ENCODE measurements at regions not wholly inside any gene's neighbourhood (a gene's known extent, or its start where the extent isn't known, plus 50 kb on each side); places are given as distances from the start of the nearest gene placed in this dataset.

- CTCF ChIA-PET = interaction anchor here (0.7 kb wide), 1 partner anchor 12 kb away, joined by 3 read pairs; no protein-coding TSS in a partner anchor
- H3K4me3 ChIP-seq (ENCODE audit: control insufficient read depth in 1 of 7, extremely low read depth in 1 of 7, insufficient read depth in 4 of 7, low read depth in 2 of 7, low read length in 6 of 7) = no peak overlapping the region
- DNase-seq = no peak
- POLR2A ChIA-PET = no interaction called here
- no peak overlapping the region for H3K27ac ChIP-seq (ENCODE audit: insufficient read depth in 1 of 2, low read depth in 1 of 2, low read length in 2 of 2, poor library complexity in 1 of 2, severe bottlenecking in 2 of 2)
- no peaks in the 10 kb centered on the region for H3K27me3 ChIP-seq (replicated peaks in 2 of 5; ENCODE audit: control insufficient read depth in 4 of 5, insufficient read depth in 5 of 5, low read length in 4 of 5)
- peaks cover 0 to 8% (median 0%) of the 10 kb centered on the region in 5 experiments for H3K9me3 ChIP-seq (ENCODE audit: control extremely low read depth in 1 of 5, control insufficient read depth in 4 of 5, insufficient read depth in 2 of 5, low read depth in 1 of 5, low read length in 4 of 5)
- peaks cover 0 to 16% (median 13%) of the 10 kb centered on the region in 4 experiments for H3K4me1 ChIP-seq (ENCODE audit: control extremely low read depth in 1 of 4, control insufficient read depth in 4 of 4, insufficient read depth in 4 of 4, low read length in 3 of 4)
- WGBS (ENCODE audit: insufficient coverage) = 88% methylated on average over 2 of the region's 4 CpGs
- no peaks in the 10 kb centered on the region for H3K36me3 ChIP-seq (ENCODE audit: control insufficient read depth in 4 of 4, insufficient read depth in 4 of 4, low read length in 3 of 4)
These were observed 215.7 kb upstream of the SIX2 start for GRCh38 chr2:45224993-45225380.

- DNase-seq = peak in 2 of 3 donors; percentile 55 to 67
- H3K4me1 ChIP-seq (ENCODE audit: control extremely low read depth in 1 of 4, control insufficient read depth in 4 of 4, insufficient read depth in 4 of 4, low read length in 3 of 4) = peaks cover 0 to 16% (median 13%) of the 10 kb centered on the region in 4 experiments
- no peak overlapping the region for H3K27ac ChIP-seq (ENCODE audit: insufficient read depth in 1 of 2, low read depth in 1 of 2, low read length in 2 of 2, poor library complexity in 1 of 2, severe bottlenecking in 2 of 2)
- no peaks in the 10 kb centered on the region for H3K27me3 ChIP-seq (replicated peaks in 2 of 5; ENCODE audit: control insufficient read depth in 4 of 5, insufficient read depth in 5 of 5, low read length in 4 of 5)
- no peaks in the 10 kb centered on the region for H3K36me3 ChIP-seq (ENCODE audit: control insufficient read depth in 4 of 4, insufficient read depth in 4 of 4, low read length in 3 of 4)
- ChIA-PET POLR2A (no interaction called here), CTCF (interaction anchor here (0.7 kb wide), 1 partner anchor 11 kb away, joined by 3 read pairs; no protein-coding TSS in a partner anchor)
- H3K4me3 ChIP-seq (ENCODE audit: control insufficient read depth in 1 of 7, extremely low read depth in 1 of 7, insufficient read depth in 4 of 7, low read depth in 2 of 7, low read length in 6 of 7) = peak overlapping the region in 1 of 7 experiments; percentile 23
- WGBS (ENCODE audit: insufficient coverage) = 34% methylated on average over 11 of the region's 13 CpGs
- peaks cover 0 to 8% (median 0%) of the 10 kb centered on the region in 5 experiments for H3K9me3 ChIP-seq (ENCODE audit: control extremely low read depth in 1 of 5, control insufficient read depth in 4 of 5, insufficient read depth in 2 of 5, low read depth in 1 of 5, low read length in 4 of 5)
These were observed 215.2 kb upstream of the SIX2 start for GRCh38 chr2:45224321-45224992.

GRCh38 chr2:45223531-45223930 lies 214.3 kb upstream of the SIX2 start:
- H3K27ac ChIP-seq (ENCODE audit: insufficient read depth in 1 of 2, low read depth in 1 of 2, low read length in 2 of 2, poor library complexity in 1 of 2, severe bottlenecking in 2 of 2) = no peak overlapping the region
- 93% methylated on average over 2 of the region's 8 CpGs for whole genome bisulfite sequencing (ENCODE audit: insufficient coverage)
- no peaks in the 10 kb centered on the region for H3K36me3 ChIP-seq (ENCODE audit: control insufficient read depth in 4 of 4, insufficient read depth in 4 of 4, low read length in 3 of 4)
- POLR2A ChIA-PET = no interaction called here
- H3K4me3 ChIP-seq (ENCODE audit: control insufficient read depth in 1 of 7, extremely low read depth in 1 of 7, insufficient read depth in 4 of 7, low read depth in 2 of 7, low read length in 6 of 7) = no peak overlapping the region
- peaks cover 0 to 8% (median 0%) of the 10 kb centered on the region in 5 experiments for H3K9me3 ChIP-seq (ENCODE audit: control extremely low read depth in 1 of 5, control insufficient read depth in 4 of 5, insufficient read depth in 2 of 5, low read depth in 1 of 5, low read length in 4 of 5)
- no peaks in the 10 kb centered on the region for H3K27me3 ChIP-seq (replicated peaks in 2 of 5; ENCODE audit: control insufficient read depth in 4 of 5, insufficient read depth in 5 of 5, low read length in 4 of 5)
- H3K4me1 ChIP-seq (ENCODE audit: control extremely low read depth in 1 of 4, control insufficient read depth in 4 of 4, insufficient read depth in 4 of 4, low read length in 3 of 4) = peaks cover 0 to 16% (median 13%) of the 10 kb centered on the region in 4 experiments
- CTCF ChIA-PET = no interaction called here
- DNase-seq = no peak

GRCh38 chr2:45220227-45220626 lies 211.0 kb upstream of the SIX2 start:
- no peak overlapping the region for H3K4me3 ChIP-seq (ENCODE audit: control insufficient read depth in 1 of 7, extremely low read depth in 1 of 7, insufficient read depth in 4 of 7, low read depth in 2 of 7, low read length in 6 of 7)
- no peak overlapping the region for H3K27ac ChIP-seq (ENCODE audit: insufficient read depth in 1 of 2, low read depth in 1 of 2, low read length in 2 of 2, poor library complexity in 1 of 2, severe bottlenecking in 2 of 2)
- H3K36me3 ChIP-seq (ENCODE audit: control insufficient read depth in 4 of 4, insufficient read depth in 4 of 4, low read length in 3 of 4) = no peaks in the 10 kb centered on the region
- WGBS (ENCODE audit: insufficient coverage) = 92% methylated on average over 7 of the region's 8 CpGs
- CTCF ChIA-PET = no interaction called here
- no peaks in the 10 kb centered on the region for H3K27me3 ChIP-seq (replicated peaks in 2 of 5; ENCODE audit: control insufficient read depth in 4 of 5, insufficient read depth in 5 of 5, low read length in 4 of 5)
- peaks cover 0 to 16% (median 13%) of the 10 kb centered on the region in 4 experiments for H3K4me1 ChIP-seq (ENCODE audit: control extremely low read depth in 1 of 4, control insufficient read depth in 4 of 4, insufficient read depth in 4 of 4, low read length in 3 of 4)
- POLR2A ChIA-PET = no interaction called here
- peaks cover 0 to 2% (median 0%) of the 10 kb centered on the region in 5 experiments for H3K9me3 ChIP-seq (ENCODE audit: control extremely low read depth in 1 of 5, control insufficient read depth in 4 of 5, insufficient read depth in 2 of 5, low read depth in 1 of 5, low read length in 4 of 5)
- DNase-seq = no peak

GRCh38 chr2:45218931-45219339 lies 209.7 kb upstream of the SIX2 start:
- no peak overlapping the region for H3K27ac ChIP-seq (ENCODE audit: insufficient read depth in 1 of 2, low read depth in 1 of 2, low read length in 2 of 2, poor library complexity in 1 of 2, severe bottlenecking in 2 of 2)
- POLR2A ChIA-PET = no interaction called here
- DNase-seq = no peak
- 92% methylated on average over 2 of the region's 3 CpGs for WGBS (ENCODE audit: insufficient coverage)
- CTCF ChIA-PET = no interaction called here
- H3K9me3 ChIP-seq (ENCODE audit: control extremely low read depth in 1 of 5, control insufficient read depth in 4 of 5, insufficient read depth in 2 of 5, low read depth in 1 of 5, low read length in 4 of 5) = peaks cover 0 to 2% (median 0%) of the 10 kb centered on the region in 5 experiments
- peaks cover 0 to 8% (median 4%) of the 10 kb centered on the region in 4 experiments for H3K4me1 ChIP-seq (ENCODE audit: control extremely low read depth in 1 of 4, control insufficient read depth in 4 of 4, insufficient read depth in 4 of 4, low read length in 3 of 4)
- H3K27me3 ChIP-seq (replicated peaks in 2 of 5; ENCODE audit: control insufficient read depth in 4 of 5, insufficient read depth in 5 of 5, low read length in 4 of 5) = no peaks in the 10 kb centered on the region
- no peaks in the 10 kb centered on the region for H3K36me3 ChIP-seq (ENCODE audit: control insufficient read depth in 4 of 4, insufficient read depth in 4 of 4, low read length in 3 of 4)
- no peak overlapping the region for H3K4me3 ChIP-seq (ENCODE audit: control insufficient read depth in 1 of 7, extremely low read depth in 1 of 7, insufficient read depth in 4 of 7, low read depth in 2 of 7, low read length in 6 of 7)

- 100% methylated on average over 3 of the region's 3 CpGs for WGBS (ENCODE audit: insufficient coverage)
- CTCF ChIA-PET = no interaction called here
These were observed 209.0 kb upstream of the SIX2 start for GRCh38 chr2:45218297-45218696.

GRCh38 chr2:45216118-45216517 lies 206.9 kb upstream of the SIX2 start:
- POLR2A ChIA-PET = no interaction called here
- H3K9me3 ChIP-seq (ENCODE audit: control extremely low read depth in 1 of 5, control insufficient read depth in 4 of 5, insufficient read depth in 2 of 5, low read depth in 1 of 5, low read length in 4 of 5) = peaks cover 0 to 2% (median 0%) of the 10 kb centered on the region in 5 experiments
- H3K4me3 ChIP-seq (ENCODE audit: control insufficient read depth in 1 of 7, extremely low read depth in 1 of 7, insufficient read depth in 4 of 7, low read depth in 2 of 7, low read length in 6 of 7) = no peak overlapping the region
- H3K27me3 ChIP-seq (replicated peaks in 2 of 5; ENCODE audit: control insufficient read depth in 4 of 5, insufficient read depth in 5 of 5, low read length in 4 of 5) = no peaks in the 10 kb centered on the region
- H3K4me1 ChIP-seq (ENCODE audit: control extremely low read depth in 1 of 4, control insufficient read depth in 4 of 4, insufficient read depth in 4 of 4, low read length in 3 of 4) = peaks cover 0 to 5% (median 0%) of the 10 kb centered on the region in 4 experiments
- no peak overlapping the region for H3K27ac ChIP-seq (ENCODE audit: insufficient read depth in 1 of 2, low read depth in 1 of 2, low read length in 2 of 2, poor library complexity in 1 of 2, severe bottlenecking in 2 of 2)
- CTCF ChIA-PET = no interaction called here
- DNase-seq = no peak
- H3K36me3 ChIP-seq (ENCODE audit: control insufficient read depth in 4 of 4, insufficient read depth in 4 of 4, low read length in 3 of 4) = no peaks in the 10 kb centered on the region

More at GRCh38 chr2:45218297-45218696, 209.0 kb upstream of the SIX2 start:
- no peak overlapping the region for H3K4me3 ChIP-seq (ENCODE audit: control insufficient read depth in 1 of 7, extremely low read depth in 1 of 7, insufficient read depth in 4 of 7, low read depth in 2 of 7, low read length in 6 of 7)
- DNase-seq = no peak
- no peaks in the 10 kb centered on the region for H3K36me3 ChIP-seq (ENCODE audit: control insufficient read depth in 4 of 4, insufficient read depth in 4 of 4, low read length in 3 of 4)
- H3K4me1 ChIP-seq (ENCODE audit: control extremely low read depth in 1 of 4, control insufficient read depth in 4 of 4, insufficient read depth in 4 of 4, low read length in 3 of 4) = peaks cover 0 to 1% (median 0%) of the 10 kb centered on the region in 4 experiments
- H3K9me3 ChIP-seq (ENCODE audit: control extremely low read depth in 1 of 5, control insufficient read depth in 4 of 5, insufficient read depth in 2 of 5, low read depth in 1 of 5, low read length in 4 of 5) = peaks cover 0 to 2% (median 0%) of the 10 kb centered on the region in 5 experiments
- H3K27me3 ChIP-seq (replicated peaks in 2 of 5; ENCODE audit: control insufficient read depth in 4 of 5, insufficient read depth in 5 of 5, low read length in 4 of 5) = no peaks in the 10 kb centered on the region
- H3K27ac ChIP-seq (ENCODE audit: insufficient read depth in 1 of 2, low read depth in 1 of 2, low read length in 2 of 2, poor library complexity in 1 of 2, severe bottlenecking in 2 of 2) = no peak overlapping the region
- POLR2A ChIA-PET = no interaction called here
